ENCODE measurements at regions not wholly inside any gene's neighbourhood (a gene's known extent, or its start where the extent isn't known, plus 50 kb on each side); places are given as distances from the start of the nearest gene placed in this dataset.
A peak's percentile ranks its signal among the peaks of the same experiment; 100 is the strongest.

DNA sequence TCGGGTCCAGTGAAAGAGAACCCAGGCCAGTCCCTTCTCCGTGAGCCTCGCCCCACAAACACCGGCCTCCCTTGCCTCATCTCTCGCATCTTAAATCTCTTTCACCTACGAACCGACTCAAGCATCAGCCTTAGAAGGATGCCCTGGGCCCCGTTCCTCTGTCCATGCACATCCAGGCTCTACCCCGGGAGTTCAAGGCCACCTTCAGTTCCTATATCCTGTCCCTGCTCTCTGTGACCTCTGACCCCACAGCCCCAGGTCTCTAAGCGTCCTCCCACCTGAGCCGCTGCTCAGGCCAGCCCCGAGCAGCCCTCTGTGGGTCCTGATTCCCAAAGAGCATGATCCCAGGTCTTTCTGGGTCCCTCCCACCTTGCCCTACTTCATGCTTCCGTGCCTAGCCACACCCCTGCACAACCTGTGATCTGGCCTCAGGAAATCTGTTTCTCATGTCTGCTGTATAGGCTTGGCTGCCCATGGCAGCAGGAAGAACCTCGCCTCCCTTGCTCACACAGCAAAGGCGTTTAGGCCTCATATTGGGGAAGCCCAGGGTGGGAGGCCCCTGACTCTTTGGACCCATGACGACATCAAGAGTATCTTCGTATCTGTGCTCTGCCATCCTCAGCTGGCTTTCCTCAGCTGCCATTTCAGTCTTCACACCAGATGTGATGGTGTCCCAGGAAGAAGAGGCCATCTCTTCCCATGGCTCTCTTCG lies 77.5 kb upstream of the SEPTIN5 start:
- WGBS, 2 experiments (ENCODE audit: extremely low coverage in 1 of 2, insufficient coverage in 1 of 2, insufficient read length in 1 of 2, insufficient replicate concordance in 2 of 2, low coverage in 1 of 2, low lambda C conversion rate in 2 of 2, missing lambda C conversion rate in 1 of 2) = 86% methylated on average over 18 of the region's 18 CpGs; no CpG with 5 or more reads in 1 of the 2 experiments
- no peak overlapping the region for H3K9ac ChIP-seq (replicated peaks in 1 of 4; ENCODE audit: extremely low read depth in 1 of 4, low read depth in 3 of 4, low read length in 3 of 4)

More for the DNA sequence above, 77.5 kb upstream of the SEPTIN5 start:
- Histone ChIP-seq H4K8ac (ENCODE audit: extremely low read depth, insufficient read depth, low read length) (no peak overlapping the region), H3K14ac (ENCODE audit: insufficient read length) (no peak overlapping the region), H2AK5ac (ENCODE audit: low read depth, low read length) (no peak overlapping the region), H2BK5ac (ENCODE audit: low read depth, low read length) (no peak overlapping the region), H3K27me3 (replicated peaks in 1 of 4; ENCODE audit: control insufficient read depth in 3 of 4, extremely low read depth in 1 of 4, insufficient read depth in 3 of 4, low read length in 3 of 4) (peaks cover 0 to 2% (median 1%) of the 10 kb centered on the region in 4 experiments; a peak in 2 of 7 replicates), H4K5ac (ENCODE audit: insufficient read length, low read depth, low read length) (no peak overlapping the region), H3K4me3 (ENCODE audit: extremely low read depth in 1 of 4, insufficient read depth in 2 of 4, low read depth in 3 of 4, low read length in 4 of 4) (no peak overlapping the region), H3K4ac (replicated peaks; ENCODE audit: insufficient read length, low read depth, low read length) (no peak overlapping the region), H2BK120ac (replicated peaks; ENCODE audit: low read depth, low read length) (no peak overlapping the region), H2BK12ac (ENCODE audit: low read depth, low read length) (no peak overlapping the region), H3K36me3 (ENCODE audit: control insufficient read depth in 2 of 4, insufficient read depth in 4 of 4, low read length in 3 of 4) (no peaks in the 10 kb centered on the region), H3K4me1 (replicated peaks in 1 of 4; ENCODE audit: control insufficient read depth in 3 of 4, insufficient read depth in 4 of 4, low read length in 3 of 4) (no peaks in the 10 kb centered on the region; a peak in 1 of 7 replicates), H2BK15ac (ENCODE audit: low read length) (no peak overlapping the region), H4K20me1 (replicated peaks in 1 of 2; ENCODE audit: control insufficient read depth in 1 of 2, insufficient read depth in 2 of 2, low read length in 2 of 2) (peaks cover 0 to 2% of the 10 kb centered on the region in 2 experiments), H3K9me3 (ENCODE audit: insufficient read depth in 2 of 2, low read depth in 1 of 2, low read length in 1 of 2) (no peaks in the 10 kb centered on the region), H3K27ac (ENCODE audit: low read depth, low read length) (no peak overlapping the region), H3K23me2 (ENCODE audit: low read depth, low read length) (peaks cover 2% of the 10 kb centered on the region; the same call in 1 of the 2 replicates), H3K23ac (ENCODE audit: insufficient read length) (no peak overlapping the region), H3K79me2 (ENCODE audit: control insufficient read depth in 1 of 2, insufficient read depth in 2 of 2, low read length in 2 of 2) (no peaks in the 10 kb centered on the region), H3K18ac (ENCODE audit: extremely low read depth, low read length) (no peak overlapping the region), H2AFZ (ENCODE audit: low read length) (no peak overlapping the region), H3K4me2 (ENCODE audit: insufficient read depth in 1 of 2, low read depth in 2 of 2, low read length in 2 of 2) (no peak overlapping the region), H3K56ac (replicated peaks; ENCODE audit: insufficient read length, low read depth, low read length) (no peak overlapping the region), H3K79me1 (ENCODE audit: low read depth, low read length) (no peaks in the 10 kb centered on the region), H4K91ac (replicated peaks; ENCODE audit: insufficient read length, low read length) (no peak overlapping the region), H2BK20ac (ENCODE audit: low read length) (0 out of 2 replicates have a peak overlapping the region, but pooled peaks have one; percentile 86)
- no peak for FAIRE-seq
- DNase-seq (ENCODE audit: low read depth in 1 of 2, low spot score in 2 of 2) = no peak
- CTCF ChIA-PET (ENCODE audit: partially characterized antibody) = interaction anchor here (0.6 to 1.4 kb wide), 4 partner anchors 8 to 142 kb away, joined by 3 to 6 read pairs (median 3); partner anchors contain the start of gene GP1BB
- POLR2A ChIA-PET (ENCODE audit: partially characterized antibody) = no interaction called here

Data from H1 (cell line).